Right renal cortex interstitium (tissue), 3 donors: ENCODE measurements at regions not wholly inside any gene's neighbourhood (a gene's known extent, or its start where the extent isn't known, plus 50 kb on each side); places are given as distances from the start of the nearest gene placed in this dataset.

Experiments used
- DNase-seq, 3 donors: peaks; one replicate each; pipeline ENCODE4 v3.0.0-alpha.2; 2013; ENCODE audit warnings: low read depth in 3 of 3, low spot score in 2 of 3

GRCh38 chr1:82931006-82931405 is 1067.9 kb downstream of the TTLL7 start:
- DNase-seq = peak; percentile 64 to 77 (median 66)

GRCh38 chr1:82927753-82928152 is 1071.2 kb downstream of the TTLL7 start:
- peak; percentile 27 to 48 (median 34) for DNase-seq

GRCh38 chr1:82924666-82925065 is 1074.3 kb downstream of the TTLL7 start:
- DNase-seq = no peak

- DNase-seq = no peak
Measured at GRCh38 chr1:82923931-82924330, 1075.0 kb downstream of the TTLL7 start.

GRCh38 chr1:82921759-82922158 is 1077.2 kb downstream of the TTLL7 start:
- DNase-seq = no peak

GRCh38 chr1:82920418-82921248 is 1078.3 kb downstream of the TTLL7 start:
- no peak for DNase-seq

- DNase-seq = no peak
Measured at GRCh38 chr1:82919837-82920236, 1079.1 kb downstream of the TTLL7 start.

- DNase-seq = no peak
Measured at GRCh38 chr1:82907313-82907712, 1091.6 kb downstream of the TTLL7 start.

- DNase-seq = no peak
Measured at GRCh38 chr1:82903626-82904025, 1095.3 kb downstream of the TTLL7 start.

- DNase-seq = no peak
Measured at GRCh38 chr1:82901561-82901960, 1097.4 kb downstream of the TTLL7 start.

GRCh38 chr1:82901118-82901517 is 1097.8 kb downstream of the TTLL7 start:
- DNase-seq = no peak

- DNase-seq = no peak
Measured at GRCh38 chr1:82899017-82899416, 1098.3 kb downstream of the ADGRL2 start.

- no peak for DNase-seq
Measured at GRCh38 chr1:82897549-82897948, 1096.8 kb downstream of the ADGRL2 start.

GRCh38 chr1:82896036-82896435 is 1095.3 kb downstream of the ADGRL2 start:
- DNase-seq = no peak

GRCh38 chr1:82894635-82895034 is 1093.9 kb downstream of the ADGRL2 start:
- DNase-seq = no peak

- DNase-seq = no peak
Measured at GRCh38 chr1:82893712-82894470, 1093.2 kb downstream of the ADGRL2 start.

- no peak for DNase-seq
Measured at GRCh38 chr1:82880506-82880905, 1079.8 kb downstream of the ADGRL2 start.

GRCh38 chr1:82879701-82880305 is 1079.1 kb downstream of the ADGRL2 start:
- peak; percentile 29 to 45 (median 44) for DNase-seq

GRCh38 chr1:82875170-82875569 is 1074.4 kb downstream of the ADGRL2 start:
- no peak for DNase-seq

GRCh38 chr1:82874041-82874440 is 1073.3 kb downstream of the ADGRL2 start:
- no peak for DNase-seq

- no peak for DNase-seq
Measured at GRCh38 chr1:82870332-82870731, 1069.6 kb downstream of the ADGRL2 start.

GRCh38 chr1:82867781-82868180 is 1067.0 kb downstream of the ADGRL2 start:
- no peak for DNase-seq
